Retinal pigment epithelial cell (primary cell): ENCODE measurements at regions not wholly inside any gene's neighbourhood (a gene's known extent, or its start where the extent isn't known, plus 50 kb on each side); places are given as distances from the start of the nearest gene placed in this dataset.

Experiments used
- DNase-seq: peaks from one replicate; pipeline ENCODE4 v3.0.0-alpha.2; 2010; ENCODE audit warnings: low read depth
- H3K4me3 ChIP-seq: 2 replicates; pipeline ENCODE4 v1.5.1; 2011; ENCODE audit warnings: mild to moderate bottlenecking, low read length, control low read depth, moderate library complexity
- CTCF ChIP-seq: conservative IDR thresholded peaks from 2 replicates; pipeline ENCODE4 v1.5.1; 2011; ENCODE audit warnings: low read depth, low read length, control low read depth, inconsistent platforms

- DNase-seq = no peak
- no peak overlapping the region for H3K4me3 ChIP-seq
- no peak for TF ChIP-seq CTCF
Observed at GRCh38 chr22:49116021-49116420, 711.7 kb downstream of the BRD1 start.

GRCh38 chr22:49115197-49115596 lies 712.5 kb downstream of the BRD1 start:
- no peak for DNase-seq
- no peak overlapping the region for H3K4me3 ChIP-seq
- TF ChIP-seq CTCF = no peak

GRCh38 chr22:49113758-49114157 lies 713.9 kb downstream of the BRD1 start:
- no peak for TF ChIP-seq CTCF
- no peak for DNase-seq
- H3K4me3 ChIP-seq = no peak overlapping the region

- DNase-seq = no peak
- no peak overlapping the region for H3K4me3 ChIP-seq
- TF ChIP-seq CTCF = no peak
Observed at GRCh38 chr22:49112661-49113626, 714.7 kb downstream of the BRD1 start.

GRCh38 chr22:49112176-49112575 lies 715.5 kb downstream of the BRD1 start:
- no peak for TF ChIP-seq CTCF
- H3K4me3 ChIP-seq = no peak overlapping the region
- no peak for DNase-seq

GRCh38 chr22:49111085-49111484 lies 716.6 kb downstream of the BRD1 start:
- no peak for DNase-seq
- H3K4me3 ChIP-seq = no peak overlapping the region
- TF ChIP-seq CTCF = no peak
